Hematopoietic multipotent progenitor cell treated with erythropoietin and hydrocortisone succinate and interleukin-3 and kit ligand, for 17 days (in vitro differentiated cells): ENCODE measurements at regions not wholly inside any gene's neighbourhood (a gene's known extent, or its start where the extent isn't known, plus 50 kb on each side); places are given as distances from the start of the nearest gene placed in this dataset.

Experiments used
- DNase-seq: peaks from one replicate; pipeline ENCODE4 v3.0.0-alpha.2; 2015; ENCODE audit warnings: low spot score

DNA sequence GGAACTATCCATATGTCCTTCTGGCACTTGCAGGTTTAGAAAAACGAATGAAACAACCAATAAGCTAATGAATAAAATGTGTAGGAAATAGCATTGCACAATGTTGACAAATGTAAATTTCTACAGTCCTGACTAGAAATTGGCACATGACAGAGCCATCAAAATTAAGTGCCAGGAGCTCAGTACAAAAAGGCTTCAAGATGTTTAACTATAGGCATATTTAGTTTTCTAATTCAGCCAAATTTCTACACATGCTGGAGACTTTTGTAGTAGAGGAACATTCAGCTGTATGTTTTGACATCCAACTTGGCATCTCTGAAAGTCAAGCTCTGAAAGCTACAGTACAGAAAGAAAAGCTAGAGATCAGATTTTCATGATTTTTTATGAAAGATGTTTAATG, 1999.4 kb upstream of the AGA start:
- no peak for DNase-seq

DNA sequence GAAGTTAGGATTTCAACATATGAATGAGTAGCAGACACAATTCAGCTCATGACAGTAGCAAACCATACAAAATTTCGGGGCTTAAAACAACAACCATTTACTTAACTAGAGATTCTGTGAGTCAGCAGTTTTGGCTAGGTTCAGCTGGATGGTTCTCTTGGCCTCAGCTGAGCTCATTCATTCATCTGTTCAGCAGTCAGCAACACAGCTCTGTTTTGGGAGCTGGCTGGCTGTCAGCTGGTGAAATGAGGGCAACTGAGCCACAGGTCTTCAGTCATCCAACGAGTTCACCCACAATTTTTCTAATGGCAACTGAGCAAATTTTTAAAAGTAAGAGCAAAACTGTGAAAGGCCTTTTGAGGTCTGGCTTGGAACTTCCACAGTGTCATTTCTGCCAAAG, 2005.1 kb upstream of the AGA start:
- DNase-seq: no peak

DNA sequence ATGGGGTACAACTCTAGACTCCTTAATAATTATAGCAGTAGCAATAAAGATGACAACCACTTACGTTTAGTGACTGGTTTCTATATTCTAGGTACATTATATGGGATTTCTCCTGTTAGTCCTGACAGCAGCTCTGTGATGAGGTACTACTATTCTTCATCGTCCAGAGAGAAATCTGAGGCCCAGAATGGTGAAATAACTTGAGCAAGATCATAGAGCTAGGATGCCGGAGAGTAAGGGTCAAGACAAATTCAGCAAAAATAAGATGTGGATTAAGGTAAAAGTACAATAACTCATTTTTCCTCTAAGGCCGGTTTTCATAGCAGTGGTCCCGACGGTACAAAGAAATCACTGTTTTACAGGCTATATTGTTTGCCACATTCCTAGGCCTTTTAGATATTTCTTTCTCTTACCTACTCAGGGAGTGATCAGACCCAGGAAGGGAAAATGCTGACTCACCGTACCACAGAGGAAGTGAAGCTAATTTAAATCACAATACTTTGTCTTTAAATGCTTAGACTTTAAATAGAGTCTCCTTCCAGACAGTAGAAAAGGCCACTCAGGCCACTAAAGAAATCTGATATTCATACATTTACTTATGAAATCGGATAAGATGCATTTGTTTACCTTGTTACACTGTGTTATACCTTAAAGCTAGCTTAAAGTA, 2023.0 kb upstream of the AGA start:
- DNase-seq: no peak

DNA sequence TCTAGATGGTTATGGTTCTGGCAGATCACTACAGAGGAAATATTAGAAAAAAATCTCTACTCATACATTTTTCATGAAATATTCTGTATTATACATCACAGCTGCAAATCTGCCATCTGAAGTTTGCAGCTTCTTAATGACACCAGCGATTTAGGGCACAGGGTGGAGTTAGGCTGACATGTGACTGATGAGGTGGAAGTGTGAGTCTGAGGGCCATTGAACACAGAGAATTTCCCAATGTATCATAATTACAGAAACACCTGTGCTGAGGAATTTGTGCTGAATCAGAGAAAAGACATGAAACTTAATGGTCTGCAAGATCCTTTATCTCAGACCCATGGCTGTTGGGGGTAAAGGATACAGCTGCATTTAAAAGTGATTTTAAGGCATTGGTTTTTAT, 2025.6 kb upstream of the AGA start:
- DNase-seq: no peak

DNA sequence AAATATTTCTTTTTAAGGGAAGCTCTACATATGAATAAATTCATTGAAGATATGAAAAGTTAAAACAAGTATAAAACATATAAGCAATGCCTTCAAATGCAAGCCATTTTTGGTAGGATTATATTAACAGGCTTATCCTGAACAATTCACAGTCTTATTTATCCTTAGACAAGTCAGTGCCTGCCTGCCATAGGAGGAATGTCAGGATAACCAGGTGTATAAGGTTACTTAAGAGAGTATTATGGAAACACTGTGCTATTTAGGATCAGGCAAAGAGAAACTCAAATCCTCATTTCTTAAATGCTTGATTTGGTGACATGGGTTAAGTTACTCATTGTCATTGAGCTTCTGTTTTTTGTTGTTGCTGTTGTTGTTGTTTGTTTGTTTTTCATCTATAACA, 2029.9 kb upstream of the AGA start:
- DNase-seq: no peak

DNA sequence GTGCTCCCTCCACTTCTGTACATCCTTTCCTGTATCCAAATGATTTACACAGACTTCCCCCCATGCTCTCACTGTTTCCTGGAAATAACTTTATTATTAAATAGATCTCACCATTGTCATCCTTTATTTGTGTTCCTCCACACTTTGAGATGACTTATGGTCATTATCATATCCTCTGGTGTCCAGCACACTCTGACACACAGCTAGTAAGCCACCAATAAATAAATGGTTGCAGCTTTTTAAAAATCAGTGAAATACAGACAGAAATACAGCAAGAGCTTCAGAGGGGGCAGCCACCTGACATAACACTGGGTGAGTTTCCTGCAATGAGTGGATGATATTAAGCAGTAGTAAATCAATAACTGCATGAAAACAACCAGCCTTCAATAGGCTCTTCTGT, 2036.4 kb upstream of the AGA start:
- no peak for DNase-seq

DNA sequence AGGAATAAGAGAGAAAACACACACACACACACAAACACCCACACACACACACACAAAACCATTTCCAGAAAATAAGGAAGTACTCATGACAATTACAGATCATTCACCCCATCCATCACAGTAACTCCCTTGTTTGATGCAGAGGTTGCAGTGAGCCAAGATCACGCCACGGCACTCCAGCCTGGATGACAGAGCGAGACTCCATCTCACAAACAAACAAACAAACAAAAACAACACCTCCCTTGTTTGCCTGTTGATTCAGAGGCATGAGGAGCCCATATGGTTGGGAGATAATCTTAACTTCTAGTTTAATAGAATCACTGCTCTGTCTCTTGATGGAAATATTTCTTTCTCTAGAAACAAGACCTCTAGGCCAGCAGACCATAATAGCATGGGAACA, 2043.5 kb upstream of the AGA start:
- DNase-seq: no peak

DNA sequence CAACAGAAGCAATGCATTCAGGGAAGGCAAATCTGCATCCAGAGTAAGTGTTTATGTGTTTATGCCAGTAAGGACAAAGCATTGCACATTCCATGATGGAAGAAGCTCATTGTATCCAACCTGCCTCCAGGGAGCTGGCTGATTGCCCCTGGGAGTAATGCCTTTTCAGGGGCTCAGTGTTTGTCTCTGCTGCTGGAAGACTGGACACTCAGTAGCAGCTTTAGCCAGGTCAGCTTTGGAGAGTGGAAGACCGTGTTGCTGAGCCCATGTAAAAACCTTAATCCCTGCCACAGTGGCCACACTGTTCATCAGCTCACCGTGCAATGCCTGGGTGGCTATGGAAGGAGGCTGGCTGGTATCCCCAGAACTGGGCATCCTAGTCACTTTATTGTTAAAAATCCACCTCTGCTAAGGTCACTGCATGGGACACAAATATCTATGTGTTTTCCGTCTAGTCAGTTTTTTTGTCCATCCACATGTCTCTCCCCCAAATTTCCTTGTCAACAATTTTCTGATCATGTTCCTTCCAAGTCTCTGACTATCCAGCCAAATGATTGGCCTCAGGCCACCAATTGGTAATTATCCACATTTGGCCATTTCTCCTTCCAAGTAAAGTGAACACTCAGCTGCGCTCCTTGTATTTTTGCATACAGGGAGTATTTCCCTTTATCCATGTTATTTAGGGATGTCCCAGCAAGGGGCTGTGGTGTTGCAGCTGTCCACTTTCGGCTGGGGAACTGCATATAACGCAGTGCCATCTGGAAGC, 2044.5 kb upstream of the AGA start:
- DNase-seq: no peak

DNA sequence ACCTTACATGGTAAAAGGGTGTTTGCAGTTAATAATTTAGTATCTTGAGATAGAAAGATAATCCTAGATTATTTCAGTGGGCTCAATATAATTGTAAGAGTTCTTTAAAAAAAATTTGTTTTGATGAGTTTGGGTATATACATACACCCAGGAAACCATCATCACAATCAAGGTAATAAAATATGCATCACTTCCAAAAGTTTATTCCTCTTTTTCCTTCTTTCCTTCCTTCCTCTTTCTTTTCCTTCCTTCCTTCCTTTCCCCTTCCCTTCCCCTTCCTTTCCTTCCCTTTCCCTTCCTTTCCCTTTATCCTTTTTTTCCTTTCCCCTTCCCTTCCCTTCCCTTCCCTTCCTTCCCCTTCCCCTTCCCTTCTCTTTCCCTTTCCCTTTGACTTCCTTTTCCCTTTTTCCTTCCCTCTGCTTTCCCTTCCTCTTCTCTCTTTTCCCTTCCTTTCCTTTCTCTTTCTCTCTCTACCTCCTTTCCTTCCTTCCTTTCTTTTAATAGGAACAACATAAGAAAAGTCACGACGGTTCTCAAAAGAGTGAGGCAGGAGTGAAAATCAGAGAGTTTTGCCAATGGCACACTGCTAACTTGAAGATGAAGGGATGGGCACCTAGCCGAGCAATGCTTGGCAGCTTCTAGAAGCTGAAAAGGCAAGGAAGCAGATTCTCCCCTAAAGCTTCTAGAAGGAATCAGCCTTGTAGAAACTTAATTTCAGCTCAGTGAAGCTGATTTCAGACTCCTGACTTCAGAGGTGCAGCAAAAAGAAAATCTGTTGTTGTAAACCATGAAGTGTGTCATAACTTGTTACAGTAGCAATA, 2050.2 kb upstream of the AGA start:
- no peak for DNase-seq

DNA sequence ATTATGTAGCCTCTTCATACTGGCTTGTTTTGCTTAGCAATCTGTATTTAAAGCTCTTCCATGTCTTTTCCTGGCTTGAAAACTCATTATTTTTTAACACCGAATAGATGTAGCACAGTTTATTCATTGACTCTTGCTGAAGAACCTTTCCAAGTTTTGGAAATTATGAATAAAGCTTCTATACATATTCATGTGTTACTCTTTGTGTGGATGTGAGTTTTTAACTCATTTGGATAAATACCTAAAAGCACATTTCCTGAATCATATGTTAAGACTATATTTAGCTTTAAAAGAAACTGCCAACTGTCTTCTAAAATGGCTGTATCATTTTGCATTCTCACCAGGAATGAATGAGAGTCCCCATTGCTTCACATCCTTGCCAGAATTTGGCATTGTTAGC, 2061.7 kb upstream of the AGA start:
- no peak for DNase-seq

DNA sequence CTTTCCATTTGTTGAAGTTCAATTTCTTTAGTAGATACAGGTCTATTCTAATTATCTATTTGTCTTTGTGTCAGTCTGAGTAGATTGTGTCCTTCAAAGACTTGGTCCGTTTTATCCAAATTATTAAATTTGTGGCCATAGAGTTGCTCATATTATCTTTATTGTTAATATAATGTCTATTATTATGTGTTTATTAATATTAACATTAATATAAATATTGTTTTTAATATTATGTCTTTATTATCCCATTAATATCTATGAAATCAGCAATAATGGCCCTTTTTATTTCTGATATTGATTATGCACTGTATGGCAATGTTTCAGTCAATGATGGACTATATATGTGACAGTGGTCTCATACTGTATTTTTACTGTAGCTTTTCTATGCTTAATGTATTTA, 2067.3 kb upstream of the AGA start:
- no peak for DNase-seq

DNA sequence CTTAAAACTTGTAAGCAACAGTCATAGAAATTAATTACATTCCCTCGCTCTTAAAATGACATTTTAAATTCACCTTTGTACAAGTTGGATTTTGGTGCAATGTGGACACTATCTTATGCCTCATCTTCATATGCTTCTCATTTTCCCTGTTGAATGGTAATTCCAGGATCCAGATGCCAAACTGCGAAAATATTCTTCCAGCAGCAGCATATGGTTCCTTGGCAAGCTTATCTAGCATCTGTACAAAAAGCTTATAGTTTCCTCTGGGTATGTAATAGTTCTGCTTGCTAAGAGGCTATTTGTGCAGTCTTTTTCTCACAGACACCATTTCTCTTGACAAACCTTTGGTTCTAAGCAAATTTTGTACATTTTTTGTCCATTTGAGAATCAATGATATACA, 2079.7 kb upstream of the AGA start:
- no peak for DNase-seq

DNA sequence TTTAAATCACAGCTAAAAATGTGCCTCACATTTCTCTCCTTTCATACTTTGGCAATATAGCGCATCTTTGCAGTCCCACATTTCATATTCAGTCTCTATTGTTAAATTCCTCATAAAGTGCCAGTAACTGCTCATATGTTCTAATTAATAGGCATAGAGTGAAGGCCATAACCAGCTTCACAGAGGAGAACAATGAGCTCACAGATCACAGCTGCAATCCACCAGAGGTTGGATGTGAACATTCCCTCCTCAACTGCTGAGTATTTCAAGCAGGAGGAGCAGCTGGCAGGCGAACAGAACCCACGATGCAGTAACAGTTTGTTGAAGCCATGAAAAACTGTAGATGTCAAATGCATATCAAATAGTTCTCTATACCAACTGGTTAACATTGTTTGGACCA, 2088.7 kb upstream of the AGA start:
- DNase-seq: no peak

DNA sequence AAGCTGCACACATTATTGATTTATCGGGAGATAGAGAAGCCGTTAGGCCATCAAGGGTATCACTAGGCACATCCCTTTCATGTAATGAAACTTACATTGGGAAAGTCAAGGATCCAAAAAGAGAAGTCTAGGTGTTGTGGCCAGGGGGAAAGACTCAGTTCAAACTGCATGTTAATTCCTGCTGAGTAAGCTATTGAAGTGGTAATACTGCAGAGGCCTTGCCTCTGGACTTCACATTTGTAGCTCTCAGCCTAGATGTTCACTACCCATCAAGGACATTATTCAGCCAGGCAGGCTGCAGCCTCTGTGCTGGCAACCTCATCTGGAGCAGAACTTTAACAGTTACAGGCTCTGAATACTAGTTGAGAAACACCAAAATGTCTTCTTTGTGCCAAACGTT, 2094.5 kb upstream of the AGA start:
- DNase-seq: no peak

DNA sequence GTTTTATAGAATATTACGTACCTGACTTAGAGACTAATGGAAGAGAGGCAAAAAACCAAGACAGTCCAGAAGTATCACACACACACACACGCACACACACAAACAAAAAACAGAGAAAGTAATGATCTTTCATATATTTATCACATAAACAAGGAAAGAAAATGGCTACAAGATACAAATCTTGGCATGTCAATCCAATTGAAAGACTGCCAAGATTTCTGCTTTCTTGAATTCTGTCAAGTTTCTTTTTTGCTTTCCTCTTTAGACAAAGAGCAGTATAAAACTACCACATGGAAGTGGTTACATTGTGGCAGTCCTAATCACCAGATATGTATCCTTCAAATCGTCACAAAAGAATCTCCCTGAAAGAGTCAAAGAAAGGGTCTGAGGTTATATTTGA, 2097.4 kb upstream of the AGA start:
- DNase-seq: no peak

DNA sequence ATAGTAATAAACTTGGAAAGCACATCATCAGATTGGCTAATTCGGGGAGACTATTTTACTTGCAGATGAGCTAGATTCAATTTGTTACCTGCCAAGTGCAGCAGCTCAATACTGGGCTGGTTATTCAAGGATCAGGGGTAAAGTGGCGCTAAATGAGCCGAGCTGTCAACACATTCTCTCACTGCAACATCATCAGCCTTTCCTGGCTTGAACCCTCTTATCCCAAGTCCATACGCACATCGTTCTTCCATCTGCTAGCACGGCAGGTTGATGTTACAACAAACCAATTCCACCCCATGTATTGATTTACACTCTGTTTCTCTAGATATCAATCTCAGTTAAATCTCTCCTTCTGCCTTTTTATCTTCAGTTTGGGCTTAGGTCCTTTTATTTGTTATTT, 2101.5 kb upstream of the AGA start:
- DNase-seq: no peak

DNA sequence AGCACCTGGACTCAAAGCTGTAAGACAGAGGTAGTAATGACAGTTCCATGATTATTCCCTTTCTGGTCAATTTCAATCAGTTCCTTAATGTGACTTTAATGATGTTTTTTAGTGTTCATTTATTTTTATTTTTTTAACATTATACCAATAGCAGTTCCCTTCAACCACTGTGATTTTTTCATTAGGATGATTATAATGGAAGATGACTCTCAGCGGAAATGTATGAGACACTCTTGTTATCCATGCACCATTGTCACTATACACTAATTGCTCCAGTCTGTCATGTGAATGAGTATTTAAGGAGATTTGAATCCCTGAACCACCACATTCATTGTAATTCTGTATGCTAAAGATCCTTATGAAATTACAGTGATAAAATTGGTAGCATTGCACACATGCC, 2102.3 kb upstream of the AGA start:
- DNase-seq: no peak

DNA sequence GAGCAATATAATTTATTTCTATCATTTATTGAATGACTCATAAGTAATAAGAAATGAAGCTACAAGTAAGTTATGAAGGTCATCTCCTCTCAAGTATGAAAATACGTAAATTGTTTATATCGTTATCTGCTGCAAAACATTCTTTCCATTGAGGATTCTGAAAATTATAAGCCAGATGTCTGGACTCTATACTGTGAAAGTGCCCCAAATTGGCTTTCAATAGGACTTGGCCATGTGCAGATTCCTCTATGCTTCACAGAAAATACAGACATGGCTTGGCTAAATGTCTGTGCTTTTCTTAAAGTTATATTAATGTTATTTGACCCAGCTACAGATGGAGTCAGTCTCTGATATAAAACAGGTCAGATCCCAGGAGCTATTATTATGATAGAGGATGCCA, 2109.9 kb upstream of the AGA start:
- DNase-seq: no peak

DNA sequence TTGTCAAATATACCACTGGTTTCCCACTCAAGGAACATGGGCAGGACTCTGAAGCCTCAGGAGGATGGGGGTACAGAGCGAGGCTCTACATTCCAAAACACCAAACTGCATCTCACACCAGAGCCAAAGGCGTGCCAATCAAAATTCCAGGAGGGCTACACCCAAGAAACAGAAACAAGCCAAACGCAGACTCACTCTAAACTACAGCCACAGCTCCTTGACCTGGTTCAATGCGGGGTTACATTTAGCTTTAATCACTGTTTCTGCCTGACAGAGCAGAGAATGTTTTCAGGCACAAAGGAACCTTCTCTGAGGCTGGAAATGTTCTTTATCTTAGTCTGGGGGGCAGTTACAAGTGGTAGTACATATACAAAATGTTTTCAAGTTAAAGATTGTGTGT, 2121.5 kb upstream of the AGA start:
- no peak for DNase-seq

DNA sequence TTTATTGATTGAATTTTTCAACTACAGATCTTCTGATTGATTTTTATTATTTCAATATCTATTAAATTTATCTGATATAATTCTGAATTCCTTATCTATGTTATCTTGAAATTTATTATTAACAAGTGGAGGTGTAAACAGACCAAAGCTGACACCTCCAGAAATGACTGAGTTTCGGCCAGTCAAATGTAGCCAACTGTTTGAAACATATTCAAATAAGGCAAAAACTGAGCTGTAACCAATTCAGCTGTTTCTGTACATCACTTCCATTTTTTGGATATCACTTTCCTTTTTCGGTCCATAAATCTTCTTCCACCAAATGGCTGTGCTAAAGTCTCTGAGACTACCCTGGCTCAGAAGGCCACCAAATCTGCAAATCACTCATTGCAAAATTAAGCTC, 2127.3 kb upstream of the AGA start:
- DNase-seq: no peak

DNA sequence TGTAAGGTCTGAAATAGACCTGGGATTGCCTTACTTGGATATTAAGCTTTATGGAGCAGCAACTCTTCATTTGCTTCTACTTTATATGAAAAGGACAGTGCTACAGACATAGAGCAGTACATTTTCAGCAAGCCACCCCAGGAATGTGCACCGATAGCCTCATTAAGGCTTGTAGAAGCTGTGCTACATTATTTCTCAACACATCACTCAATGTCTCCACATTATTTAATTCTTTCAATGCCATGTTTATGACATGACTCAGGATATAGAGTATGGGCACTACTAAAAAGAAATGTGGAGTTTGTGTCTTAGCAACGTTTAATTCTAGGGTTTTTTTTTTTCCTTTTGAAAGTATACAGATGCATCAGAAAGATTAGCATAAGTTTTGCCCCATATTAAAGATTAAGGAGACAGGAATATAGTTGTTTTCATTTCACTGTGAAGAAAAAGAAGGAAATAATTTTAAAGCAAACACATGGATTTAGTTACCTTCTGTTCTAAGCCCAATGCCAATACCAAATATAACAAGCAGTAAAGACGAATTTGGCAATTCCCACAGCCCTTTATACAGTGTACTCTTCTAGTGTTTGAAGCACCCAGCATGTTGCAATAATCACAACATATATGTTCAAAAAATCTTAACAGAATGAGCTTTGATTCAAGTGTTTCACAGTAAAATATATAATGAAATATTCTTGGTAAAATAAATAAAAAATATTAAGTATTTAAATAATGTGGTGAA, 2140.1 kb upstream of the AGA start:
- no peak for DNase-seq

DNA sequence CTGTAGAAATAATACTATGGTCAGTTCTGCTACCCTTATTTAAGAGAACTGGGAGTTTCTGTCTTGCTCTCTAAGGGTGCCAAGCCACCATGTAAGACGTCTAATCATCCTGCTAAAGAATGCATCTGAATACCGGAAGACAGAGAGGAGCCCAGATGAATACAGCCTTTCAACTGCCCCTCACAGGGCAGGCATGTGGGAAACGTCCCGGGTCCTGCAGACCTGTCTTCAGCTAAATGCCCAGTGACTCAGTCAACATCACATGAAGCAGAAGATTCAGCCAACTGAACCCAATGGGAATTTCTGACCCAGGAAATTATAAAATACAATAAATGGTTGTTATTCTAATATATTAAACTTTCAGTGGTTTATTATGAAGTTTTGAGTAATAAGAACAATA, 2141.0 kb upstream of the AGA start:
- no peak for DNase-seq

DNA sequence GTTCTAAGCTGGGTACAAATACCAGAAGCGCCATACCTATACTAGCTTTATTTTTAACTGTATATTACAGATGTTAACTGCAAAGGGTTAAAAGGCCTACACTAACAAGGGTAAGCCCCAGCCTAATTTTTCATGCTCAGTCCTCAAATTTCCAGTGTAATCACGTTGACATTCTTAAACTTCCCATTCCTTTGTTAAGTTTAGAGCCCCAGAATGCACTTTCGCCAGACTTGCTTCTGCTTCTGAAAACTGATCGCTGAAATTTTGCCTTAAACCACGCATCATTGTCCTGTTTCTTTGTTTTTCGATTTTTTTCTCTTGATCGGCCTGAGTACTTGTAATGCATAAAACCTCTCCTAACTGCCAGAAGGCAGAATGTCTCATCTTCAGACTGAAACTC, 2141.9 kb upstream of the AGA start:
- DNase-seq: no peak
